T-cell (primary cell): ENCODE measurements at regions not wholly inside any gene's neighbourhood (a gene's known extent, or its start where the extent isn't known, plus 50 kb on each side); places are given as distances from the start of the nearest gene placed in this dataset.

Experiments used
- ATAC-seq, 4 experiments: fragments of 200-7000 bp in 3 of 4; fragments of 150-1000 bp in 1 of 4; cut with Tn5 transposase; replicated peaks in 1 of 4; 1 replicate in 3 of 4; 2 replicates in 1 of 4; pipeline ENCODE4 v1.10.0; 2021; ENCODE audit warnings: moderate library complexity in 3 of 4, mild to moderate bottlenecking in 2 of 4, moderate number of reproducible peaks in 1 of 4
- CTCF ChIA-PET, 2 donors: fragments of 300-600 bp; sonication (Branson Sonifier 250); formaldehyde crosslinking; loops; one replicate each; lab custom pipeline; 2022; ENCODE audit warnings: antibody characterized with exemption in 2 of 2; lab: Charles Lee
- POLR2A ChIA-PET, 2 donors: fragments of 300-600 bp; sonication (Branson Sonifier 250); formaldehyde crosslinking; loops; one replicate each; lab custom pipeline; 2022; ENCODE audit warnings: antibody characterized with exemption in 2 of 2; lab: Charles Lee
- DNase-seq, 35 experiments: peaks; one replicate each; pipeline versions ENCODE4 v3.0.0 to v3.0.0-alpha.2; 2013 to 2023
- H3K27ac ChIP-seq: one replicate; pipeline ENCODE4 v1.5.1; 2013; ENCODE audit warnings: low read length
- H3K27me3 ChIP-seq, 2 experiments: replicated peaks in 1 of 2; 1 replicate in 1 of 2; 2 replicates in 1 of 2; pipeline versions ENCODE4 v1.6.1 to v1.7.0; 2013; ENCODE audit warnings: low read length in 1 of 2, mixed read lengths in 1 of 2; ENCODE audit not compliant: control insufficient read depth in 2 of 2, insufficient read depth in 2 of 2; ENCODE audit errors: extremely low read depth in 1 of 2
- H3K36me3 ChIP-seq, 2 donors: 1 replicate in 1 of 2; 2 replicates in 1 of 2; pipeline versions ENCODE4 v1.6.1 to v1.7.0; 2013; ENCODE audit warnings: low read length in 1 of 2; ENCODE audit not compliant: control insufficient read depth in 2 of 2, insufficient read depth in 1 of 2; ENCODE audit errors: extremely low read depth in 1 of 2
- H3K4me1 ChIP-seq, 2 experiments: 1 replicate in 1 of 2; 2 replicates in 1 of 2; pipeline versions ENCODE4 v1.6.1 to v1.7.0; 2013; ENCODE audit warnings: low read length in 2 of 2, mixed read lengths in 1 of 2; ENCODE audit not compliant: insufficient read depth in 2 of 2, control insufficient read depth in 1 of 2; ENCODE audit errors: extremely low read depth in 1 of 2
- H3K4me3 ChIP-seq, 2 donors: 1 replicate in 1 of 2; 2 replicates in 1 of 2; pipeline versions ENCODE4 v1.5.1 to v1.7.0; 2013; ENCODE audit warnings: mild to moderate bottlenecking in 2 of 2, low read length in 1 of 2, moderate library complexity in 1 of 2; ENCODE audit not compliant: control insufficient read depth in 1 of 2; ENCODE audit errors: extremely low read depth in 1 of 2
- H3K9me3 ChIP-seq: 2 replicates; pipeline ENCODE4 v1.7.0; 2013
- H3K27ac Mint-ChIP-seq, 2 donors: one replicate each; pipeline ENCODE4 v1.8.0; 2020 to 2021; ENCODE audit warnings: mild to moderate bottlenecking in 2 of 2, mixed read lengths in 2 of 2
- H3K27me3 Mint-ChIP-seq, 2 donors: one replicate each; pipeline ENCODE4 v1.8.0; 2021 to 2022; ENCODE audit warnings: mixed read lengths in 2 of 2
- H3K36me3 Mint-ChIP-seq: one replicate; pipeline ENCODE4 v1.8.0; 2021; ENCODE audit warnings: mixed read lengths
- H3K4me1 Mint-ChIP-seq, 3 donors: one replicate each; pipeline ENCODE4 v1.8.0; 2020 to 2022; ENCODE audit warnings: mixed read lengths in 3 of 3, mild to moderate bottlenecking in 1 of 3
- H3K4me3 Mint-ChIP-seq, 3 donors: one replicate each; pipeline ENCODE4 v1.8.0; 2020 to 2022; ENCODE audit warnings: mild to moderate bottlenecking in 3 of 3, mixed read lengths in 3 of 3, moderate library complexity in 3 of 3
- H3K9me3 Mint-ChIP-seq, 3 donors: one replicate each; pipeline ENCODE4 v1.8.0; 2020 to 2022; ENCODE audit warnings: mixed read lengths in 3 of 3
- WGBS: methylation state at CpG from one replicate; pipeline ENCODE4 v1.1.5; 2013; ENCODE audit warnings: missing lambda C conversion rate; ENCODE audit not compliant: insufficient coverage; 5-methylcytosine and 5-hydroxymethylcytosine counted together

DNA sequence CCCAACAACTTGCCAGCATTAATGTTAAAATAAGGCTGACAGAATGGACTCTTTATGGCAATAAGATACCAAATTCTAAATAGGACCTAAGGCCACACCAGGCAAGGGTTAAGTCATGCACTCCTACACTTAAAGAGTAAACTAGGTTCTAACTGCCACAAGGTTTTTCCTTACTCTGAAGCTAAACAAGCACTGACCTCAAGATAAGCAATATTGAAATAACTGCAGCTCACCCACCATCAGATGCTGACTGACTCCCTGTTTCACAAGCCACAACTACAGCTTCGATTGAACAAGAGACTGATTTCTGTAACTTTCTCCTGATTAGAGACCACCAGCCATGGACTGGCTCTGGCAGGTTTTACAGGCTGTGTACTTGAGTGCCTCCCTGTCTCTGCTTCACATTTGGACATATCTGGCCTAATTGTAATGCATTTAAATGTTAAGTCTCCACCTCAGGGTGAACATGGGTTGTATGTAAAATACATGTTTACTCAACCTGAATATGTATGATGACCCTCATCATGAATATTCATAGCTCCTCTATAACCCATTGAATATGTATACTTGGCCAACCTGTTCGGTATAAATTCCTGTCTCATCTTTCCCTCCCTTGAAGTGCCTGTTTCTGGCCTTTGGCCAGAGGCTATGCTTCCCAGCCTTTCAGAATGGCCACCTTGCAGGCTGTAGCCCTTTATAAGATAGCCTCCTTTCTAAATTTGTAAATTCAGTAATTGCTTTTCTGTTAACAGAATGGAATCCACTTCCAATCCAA, 70.5 kb upstream of the DAAM1 start:
- Mint-ChIP-seq H3K27ac (no peak overlapping the region), H3K36me3 (no peaks in the 10 kb centered on the region), H3K4me1 (no peaks in the 10 kb centered on the region), H3K9me3 (no peaks in the 10 kb centered on the region), H3K27me3 (peaks cover 0 to 1% of the 10 kb centered on the region in 2 donors), H3K4me3 (no peak overlapping the region)
- no peaks in the 10 kb centered on the region for H3K36me3 ChIP-seq
- H3K4me3 ChIP-seq: no peak overlapping the region
- H3K27me3 ChIP-seq: no peaks in the 10 kb centered on the region
- POLR2A ChIA-PET: no interaction called here
- 57% methylated on average over 1 of the region's 2 CpGs for WGBS
- ATAC-seq: no peak
- DNase-seq: no peak
- no peaks in the 10 kb centered on the region for H3K4me1 ChIP-seq
- H3K27ac ChIP-seq: no peak overlapping the region
- no peaks in the 10 kb centered on the region for H3K9me3 ChIP-seq
- CTCF ChIA-PET: no interaction called here

DNA sequence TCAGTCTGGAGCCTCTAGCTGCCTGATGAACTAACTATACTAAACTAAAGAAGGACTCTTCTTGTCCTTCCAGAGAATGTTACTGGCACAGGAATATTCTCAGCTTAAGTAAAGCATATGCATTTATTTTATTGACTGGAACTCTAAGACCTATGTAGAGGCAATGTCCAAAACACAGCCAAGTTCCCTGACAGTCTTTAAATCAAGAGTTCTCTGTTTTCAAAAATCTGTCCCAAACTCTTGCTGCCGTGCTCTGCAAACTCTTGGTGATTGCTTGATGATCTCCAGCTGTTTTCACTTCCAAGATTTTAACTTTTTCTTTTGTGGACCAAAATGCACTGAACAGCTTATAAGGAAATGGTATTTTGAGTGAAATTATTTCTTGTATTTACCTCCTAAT, 67.5 kb upstream of the DAAM1 start:
- no peaks in the 10 kb centered on the region for H3K9me3 Mint-ChIP-seq
- Histone ChIP-seq H3K36me3 (no peaks in the 10 kb centered on the region), H3K4me3 (no peak overlapping the region), H3K9me3 (no peaks in the 10 kb centered on the region), H3K4me1 (no peaks in the 10 kb centered on the region), H3K27me3 (no peaks in the 10 kb centered on the region), H3K27ac (no peak overlapping the region)
- ChIA-PET CTCF (interaction anchor here (0.6 to 1.0 kb wide), 3 partner anchors 182 to 456 kb away, joined by 3 read pairs; no protein-coding TSS in a partner anchor), POLR2A (no interaction called here)
- H3K27ac Mint-ChIP-seq: no peak overlapping the region
- 100% methylated on average over 1 of the region's 1 CpG for whole genome bisulfite sequencing
- peaks cover 4 to 12% of the 10 kb centered on the region in 2 donors for H3K27me3 Mint-ChIP-seq
- DNase-seq (no peak), ATAC-seq (no peak)
- no peak overlapping the region for H3K4me3 Mint-ChIP-seq
- H3K4me1 Mint-ChIP-seq: no peaks in the 10 kb centered on the region
- no peaks in the 10 kb centered on the region for H3K36me3 Mint-ChIP-seq

DNA sequence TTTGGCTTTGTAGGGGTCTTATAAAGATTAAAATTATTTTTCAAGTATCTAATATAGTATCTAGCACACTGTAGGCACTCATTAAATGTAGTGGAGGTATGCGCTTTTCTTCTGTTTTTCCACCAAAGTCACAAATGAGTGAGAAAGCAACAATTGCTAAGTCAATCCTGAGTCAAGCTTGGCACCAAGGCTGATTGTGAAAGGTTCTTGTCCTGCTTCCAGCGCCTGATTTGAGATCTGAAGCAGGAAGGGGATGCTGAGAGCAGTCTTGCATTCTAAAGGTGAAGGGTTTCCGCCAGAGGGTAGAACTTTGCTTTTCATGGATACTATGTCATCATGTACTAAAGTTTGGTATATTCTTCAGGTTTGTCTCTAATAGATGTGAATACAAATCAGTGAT, 64.9 kb upstream of the DAAM1 start:
- Histone ChIP-seq H3K36me3 (no peaks in the 10 kb centered on the region), H3K9me3 (no peaks in the 10 kb centered on the region), H3K27me3 (no peaks in the 10 kb centered on the region), H3K27ac (no peak overlapping the region), H3K4me1 (no peaks in the 10 kb centered on the region), H3K4me3 (no peak overlapping the region)
- Mint-ChIP-seq H3K4me1 (no peaks in the 10 kb centered on the region), H3K27ac (no peak overlapping the region), H3K27me3 (peaks cover 6 to 20% of the 10 kb centered on the region in 2 donors), H3K4me3 (no peak overlapping the region), H3K9me3 (no peaks in the 10 kb centered on the region), H3K36me3 (no peaks in the 10 kb centered on the region)
- DNase-seq (no peak), ATAC-seq (no peak)
- ChIA-PET POLR2A (no interaction called here), CTCF (interaction anchor here (1.6 to 5.2 kb wide), 3 partner anchors 10 to 454 kb away, joined by 4 to 27 read pairs (median 6); no protein-coding TSS in a partner anchor)
- WGBS: 58% methylated on average over 2 of the region's 3 CpGs

DNA sequence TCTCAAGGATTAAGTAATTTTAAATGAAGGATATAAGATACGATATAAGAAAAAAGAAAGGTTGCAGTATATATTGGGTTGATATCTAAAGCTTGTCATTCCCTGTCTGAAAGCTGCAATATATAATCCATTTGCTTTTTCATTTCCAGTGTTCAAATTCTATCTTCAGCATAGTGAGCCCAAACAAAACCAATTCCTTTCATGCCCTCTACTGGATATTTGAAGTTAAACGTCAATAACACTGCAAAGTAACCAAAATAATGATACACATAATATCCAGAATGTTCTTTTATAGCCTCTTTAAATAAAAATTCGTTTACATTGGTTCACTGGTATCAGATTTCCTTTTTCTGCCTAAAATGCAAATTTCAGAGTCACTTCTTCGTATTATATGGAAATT, 64.5 kb upstream of the DAAM1 start:
- 33% methylated on average over 1 of the region's 4 CpGs for WGBS
- no peaks in the 10 kb centered on the region for H3K4me1 Mint-ChIP-seq
- ATAC-seq (no peak), DNase-seq (no peak)
- POLR2A ChIA-PET: interaction anchor here in 1 of 2 donors (1.2 kb wide), 1 partner anchor 66 kb away, joined by 4 read pairs; no protein-coding TSS in a partner anchor
- Histone ChIP-seq H3K9me3 (no peaks in the 10 kb centered on the region), H3K4me3 (no peak overlapping the region), H3K36me3 (no peaks in the 10 kb centered on the region), H3K27ac (no peak overlapping the region), H3K27me3 (no peaks in the 10 kb centered on the region), H3K4me1 (no peaks in the 10 kb centered on the region)
- CTCF ChIA-PET: interaction anchor here (0.5 to 5.2 kb wide), 8 partner anchors 9 to 622 kb away, joined by 3 to 27 read pairs (median 5); no protein-coding TSS in a partner anchor
- H3K4me3 Mint-ChIP-seq: no peak overlapping the region
- no peaks in the 10 kb centered on the region for H3K9me3 Mint-ChIP-seq
- H3K36me3 Mint-ChIP-seq: no peaks in the 10 kb centered on the region
- peaks cover 11 to 24% of the 10 kb centered on the region in 2 donors for H3K27me3 Mint-ChIP-seq
- H3K27ac Mint-ChIP-seq: no peak overlapping the region

DNA sequence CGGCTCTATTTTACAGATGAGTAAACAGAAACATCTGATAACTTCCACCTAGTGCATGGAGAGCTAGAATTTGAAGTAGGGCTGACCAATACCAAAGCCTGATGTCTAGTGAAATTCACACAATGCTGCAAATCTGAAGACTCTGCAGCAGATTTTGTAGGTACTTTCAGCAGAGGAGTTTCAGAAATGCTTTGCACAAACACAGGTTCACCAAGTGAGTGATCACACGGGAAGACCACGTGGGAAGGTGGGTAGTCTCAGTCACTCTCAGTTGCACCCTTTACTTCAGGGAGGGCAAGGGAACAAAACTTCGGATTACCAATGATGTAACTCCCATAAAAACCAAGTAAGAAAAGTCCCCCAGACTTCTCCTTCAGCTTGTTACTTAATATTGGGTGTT, 63.3 kb upstream of the DAAM1 start:
- H3K4me1 Mint-ChIP-seq: no peaks in the 10 kb centered on the region
- peaks cover 11 to 28% of the 10 kb centered on the region in 2 donors for H3K27me3 Mint-ChIP-seq
- Histone ChIP-seq H3K27ac (no peak overlapping the region), H3K4me3 (no peak overlapping the region), H3K4me1 (no peaks in the 10 kb centered on the region), H3K36me3 (no peaks in the 10 kb centered on the region), H3K9me3 (no peaks in the 10 kb centered on the region), H3K27me3 (no peaks in the 10 kb centered on the region)
- no CpG with 5 or more reads among the region's 4 CpGs for whole genome bisulfite sequencing
- ChIA-PET CTCF (interaction anchor here (0.6 to 5.2 kb wide), 11 partner anchors 8 to 624 kb away, joined by 3 to 27 read pairs (median 3); partner anchors contain the start of gene CCDC175 (in 1 of the 2)), POLR2A (interaction anchor here (0.7 to 1.2 kb wide), 2 partner anchors 65 to 359 kb away, joined by 3 to 4 read pairs; partner anchors contain the start of genes JKAMP (in 1 of the 2) and L3HYPDH (in 1 of the 2))
- no peaks in the 10 kb centered on the region for H3K9me3 Mint-ChIP-seq
- ATAC-seq (no peak), DNase-seq (no peak)
- H3K36me3 Mint-ChIP-seq: no peaks in the 10 kb centered on the region
- no peak overlapping the region for H3K27ac Mint-ChIP-seq
- H3K4me3 Mint-ChIP-seq: no peak overlapping the region

DNA sequence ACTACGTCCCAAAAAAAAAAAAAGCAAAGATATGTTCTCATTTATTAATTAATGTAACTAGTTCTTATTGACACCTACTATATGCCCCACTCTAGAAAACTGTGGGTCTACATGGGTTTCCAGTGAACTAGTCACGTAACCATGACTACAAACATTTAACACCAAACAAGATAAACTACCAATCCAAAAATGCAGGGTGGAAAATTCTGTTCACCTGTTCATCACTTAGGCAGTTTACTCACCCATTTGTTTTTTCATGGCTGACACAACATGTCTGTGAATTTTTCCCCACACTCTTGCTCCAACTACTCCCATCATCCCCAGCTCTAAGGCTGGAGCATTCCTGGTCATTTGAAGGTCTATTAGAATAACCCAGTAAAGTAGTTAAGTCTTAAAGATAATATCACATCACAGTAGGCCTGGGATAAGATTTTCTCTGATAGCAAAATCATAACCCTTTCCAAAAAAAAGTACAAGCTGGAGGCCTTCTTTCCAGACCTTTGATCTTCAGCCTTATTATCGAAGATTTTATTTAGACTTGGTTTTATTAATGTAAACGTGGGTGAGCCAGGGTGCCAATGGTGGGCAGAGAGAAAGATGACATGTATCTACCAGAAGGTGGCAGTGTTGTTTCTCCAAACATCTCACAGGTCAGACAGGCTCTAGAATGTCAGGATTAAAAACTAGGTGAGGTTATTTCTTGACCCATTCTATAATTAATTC, 61.6 kb upstream of the DAAM1 start:
- H3K4me1 ChIP-seq: no peaks in the 10 kb centered on the region
- H3K36me3 Mint-ChIP-seq: no peaks in the 10 kb centered on the region
- H3K27me3 ChIP-seq: no peaks in the 10 kb centered on the region
- ATAC-seq (peak; percentile 63 to 83 (median 80)), DNase-seq (peak in 21 of 35 experiments; percentile 2 to 75 (median 6))
- H3K36me3 ChIP-seq: no peaks in the 10 kb centered on the region
- H3K27me3 Mint-ChIP-seq: peaks cover 11 to 28% of the 10 kb centered on the region in 2 donors
- no peaks in the 10 kb centered on the region for H3K9me3 ChIP-seq
- H3K27ac Mint-ChIP-seq: peak overlapping the region in 1 of 2 donors; percentile 38
- no peak overlapping the region for H3K27ac ChIP-seq
- H3K9me3 Mint-ChIP-seq: no peaks in the 10 kb centered on the region
- WGBS: 67% methylated on average over 1 of the region's 4 CpGs
- H3K4me1 Mint-ChIP-seq: no peaks in the 10 kb centered on the region
- POLR2A ChIA-PET: no interaction called here
- H3K4me3 Mint-ChIP-seq: no peak overlapping the region
- CTCF ChIA-PET: interaction anchor here (0.7 to 2.5 kb wide), 6 partner anchors 9 to 626 kb away, joined by 3 to 6 read pairs (median 4); partner anchors contain the start of gene CCDC175 (in 1 of the 2)
- no peak overlapping the region for H3K4me3 ChIP-seq
